GM12878 (cell line): ENCODE measurements at regions not wholly inside any gene's neighbourhood (a gene's known extent, or its start where the extent isn't known, plus 50 kb on each side); places are given as distances from the start of the nearest gene placed in this dataset.

Experiments used
- CBX3 ChIP-seq: fragments of 200-600 bp; sonication (generic); IDR thresholded peaks from 2 replicates; pipeline ENCODE4 v1.6.1; 2016; ENCODE audit warnings: low read depth, borderline replicate concordance
- KAT2A ChIP-seq: conservative IDR thresholded peaks from 2 replicates; pipeline ENCODE4 v1.6.1; 2011; ENCODE audit warnings: low read depth, low read length; ENCODE audit not compliant: control insufficient read depth
- POLR2A ChIP-seq: IDR thresholded peaks from 2 replicates; pipeline ENCODE4 v1.6.1; 2011; ENCODE audit warnings: low read depth, mild to moderate bottlenecking, low read length
- SMARCA5 ChIP-seq: fragments of 450-650 bp; IDR thresholded peaks from 2 replicates; pipeline ENCODE4 v1.6.1; 2017; ENCODE audit warnings: mild to moderate bottlenecking
- TARDBP ChIP-seq: IDR thresholded peaks from 2 replicates; pipeline ENCODE4 v1.6.1; 2016; ENCODE audit warnings: borderline replicate concordance
- ZBED1 ChIP-seq: IDR thresholded peaks from 2 replicates; pipeline ENCODE4 v1.6.1; 2016; ENCODE audit warnings: borderline replicate concordance
- TF ChIP-seq, protein P1 (sequence below): fragments of 450-650 bp; IDR thresholded peaks from 2 replicates; pipeline ENCODE4 v1.6.1; 2017; ENCODE audit warnings: mild to moderate bottlenecking, moderate library complexity
- TF ChIP-seq, protein P2 (sequence below): fragments of 450-650 bp; IDR thresholded peaks from 2 replicates; pipeline ENCODE4 v1.6.1; 2018; ENCODE audit warnings: mild to moderate bottlenecking, low read depth, moderate library complexity; ENCODE audit not compliant: partially characterized antibody

DNA sequence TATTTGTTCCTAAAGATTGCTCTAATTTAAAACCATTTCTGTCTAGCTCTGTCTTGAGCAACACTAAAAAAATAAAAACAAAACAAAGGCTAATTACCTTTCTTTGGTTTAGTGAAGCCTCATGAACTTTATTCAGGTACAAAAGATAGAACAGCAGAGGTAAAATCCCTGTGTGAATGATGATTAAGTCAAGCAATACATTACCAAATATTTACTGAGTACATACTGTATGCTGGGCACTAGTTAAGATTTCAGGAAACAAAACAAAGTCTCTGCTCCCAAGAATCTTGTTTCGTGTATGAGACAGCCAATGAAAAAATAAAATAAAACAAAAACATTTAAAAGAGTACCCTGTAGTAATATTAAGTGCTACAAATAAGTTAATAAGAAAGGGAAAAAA is 257.5 kb downstream of the RND3 start (continued):
- TF ChIP-seq SMARCA5 (no peak), POLR2A (no peak), KAT2A (no peak), CBX3 (no peak), TARDBP (no peak), ZBED1 (no peak)
- TF ChIP-seq, protein P1, sequence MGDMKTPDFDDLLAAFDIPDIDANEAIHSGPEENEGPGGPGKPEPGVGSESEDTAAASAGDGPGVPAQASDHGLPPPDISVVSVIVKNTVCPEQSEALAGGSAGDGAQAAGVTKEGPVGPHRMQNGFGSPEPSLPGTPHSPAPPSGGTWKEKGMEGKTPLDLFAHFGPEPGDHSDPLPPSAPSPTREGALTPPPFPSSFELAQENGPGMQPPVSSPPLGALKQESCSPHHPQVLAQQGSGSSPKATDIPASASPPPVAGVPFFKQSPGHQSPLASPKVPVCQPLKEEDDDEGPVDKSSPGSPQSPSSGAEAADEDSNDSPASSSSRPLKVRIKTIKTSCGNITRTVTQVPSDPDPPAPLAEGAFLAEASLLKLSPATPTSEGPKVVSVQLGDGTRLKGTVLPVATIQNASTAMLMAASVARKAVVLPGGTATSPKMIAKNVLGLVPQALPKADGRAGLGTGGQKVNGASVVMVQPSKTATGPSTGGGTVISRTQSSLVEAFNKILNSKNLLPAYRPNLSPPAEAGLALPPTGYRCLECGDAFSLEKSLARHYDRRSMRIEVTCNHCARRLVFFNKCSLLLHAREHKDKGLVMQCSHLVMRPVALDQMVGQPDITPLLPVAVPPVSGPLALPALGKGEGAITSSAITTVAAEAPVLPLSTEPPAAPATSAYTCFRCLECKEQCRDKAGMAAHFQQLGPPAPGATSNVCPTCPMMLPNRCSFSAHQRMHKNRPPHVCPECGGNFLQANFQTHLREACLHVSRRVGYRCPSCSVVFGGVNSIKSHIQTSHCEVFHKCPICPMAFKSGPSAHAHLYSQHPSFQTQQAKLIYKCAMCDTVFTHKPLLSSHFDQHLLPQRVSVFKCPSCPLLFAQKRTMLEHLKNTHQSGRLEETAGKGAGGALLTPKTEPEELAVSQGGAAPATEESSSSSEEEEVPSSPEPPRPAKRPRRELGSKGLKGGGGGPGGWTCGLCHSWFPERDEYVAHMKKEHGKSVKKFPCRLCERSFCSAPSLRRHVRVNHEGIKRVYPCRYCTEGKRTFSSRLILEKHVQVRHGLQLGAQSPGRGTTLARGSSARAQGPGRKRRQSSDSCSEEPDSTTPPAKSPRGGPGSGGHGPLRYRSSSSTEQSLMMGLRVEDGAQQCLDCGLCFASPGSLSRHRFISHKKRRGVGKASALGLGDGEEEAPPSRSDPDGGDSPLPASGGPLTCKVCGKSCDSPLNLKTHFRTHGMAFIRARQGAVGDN: no peak
- TF ChIP-seq, protein P2, sequence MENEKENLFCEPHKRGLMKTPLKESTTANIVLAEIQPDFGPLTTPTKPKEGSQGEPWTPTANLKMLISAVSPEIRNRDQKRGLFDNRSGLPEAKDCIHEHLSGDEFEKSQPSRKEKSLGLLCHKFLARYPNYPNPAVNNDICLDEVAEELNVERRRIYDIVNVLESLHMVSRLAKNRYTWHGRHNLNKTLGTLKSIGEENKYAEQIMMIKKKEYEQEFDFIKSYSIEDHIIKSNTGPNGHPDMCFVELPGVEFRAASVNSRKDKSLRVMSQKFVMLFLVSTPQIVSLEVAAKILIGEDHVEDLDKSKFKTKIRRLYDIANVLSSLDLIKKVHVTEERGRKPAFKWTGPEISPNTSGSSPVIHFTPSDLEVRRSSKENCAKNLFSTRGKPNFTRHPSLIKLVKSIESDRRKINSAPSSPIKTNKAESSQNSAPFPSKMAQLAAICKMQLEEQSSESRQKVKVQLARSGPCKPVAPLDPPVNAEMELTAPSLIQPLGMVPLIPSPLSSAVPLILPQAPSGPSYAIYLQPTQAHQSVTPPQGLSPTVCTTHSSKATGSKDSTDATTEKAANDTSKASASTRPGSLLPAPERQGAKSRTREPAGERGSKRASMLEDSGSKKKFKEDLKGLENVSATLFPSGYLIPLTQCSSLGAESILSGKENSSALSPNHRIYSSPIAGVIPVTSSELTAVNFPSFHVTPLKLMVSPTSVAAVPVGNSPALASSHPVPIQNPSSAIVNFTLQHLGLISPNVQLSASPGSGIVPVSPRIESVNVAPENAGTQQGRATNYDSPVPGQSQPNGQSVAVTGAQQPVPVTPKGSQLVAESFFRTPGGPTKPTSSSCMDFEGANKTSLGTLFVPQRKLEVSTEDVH: no peak
